HG03521 (cell line): ENCODE measurements at regions not wholly inside any gene's neighbourhood (a gene's known extent, or its start where the extent isn't known, plus 50 kb on each side); places are given as distances from the start of the nearest gene placed in this dataset.
"Not testable (repeated sequence)": the region's sequence is repeated elsewhere in the genome, so short reads cannot be mapped to it uniquely, and the experiment has no call there.

Experiments
- ATAC-seq: cut with Tn5 transposase; IDR thresholded peaks from one replicate; pipeline ENCODE4 v1.9.1; 2021; ENCODE audit warnings: mild to moderate bottlenecking, moderate library complexity; ENCODE audit not compliant: unreplicated experiment

DNA sequence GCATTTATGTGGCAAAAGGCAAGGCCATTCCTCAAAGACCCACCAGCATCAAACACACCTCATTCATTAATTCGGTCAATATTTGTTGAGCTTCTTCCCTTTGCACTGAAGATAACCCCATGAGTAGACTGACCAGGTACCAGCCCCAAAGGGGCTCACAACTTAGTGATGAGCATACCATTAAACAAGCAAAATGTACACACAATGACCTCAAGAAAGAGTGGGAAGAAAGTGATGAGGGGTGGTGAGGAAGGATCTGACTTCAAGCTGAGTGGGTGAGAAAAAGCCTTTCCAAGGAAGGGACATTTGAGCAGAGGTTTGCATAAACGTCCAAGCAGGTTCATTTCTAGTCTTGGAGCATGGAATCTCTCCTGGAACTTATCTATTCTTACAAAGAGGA, 562.5 kb downstream of the TOX3 start:
- no peak for ATAC-seq

DNA sequence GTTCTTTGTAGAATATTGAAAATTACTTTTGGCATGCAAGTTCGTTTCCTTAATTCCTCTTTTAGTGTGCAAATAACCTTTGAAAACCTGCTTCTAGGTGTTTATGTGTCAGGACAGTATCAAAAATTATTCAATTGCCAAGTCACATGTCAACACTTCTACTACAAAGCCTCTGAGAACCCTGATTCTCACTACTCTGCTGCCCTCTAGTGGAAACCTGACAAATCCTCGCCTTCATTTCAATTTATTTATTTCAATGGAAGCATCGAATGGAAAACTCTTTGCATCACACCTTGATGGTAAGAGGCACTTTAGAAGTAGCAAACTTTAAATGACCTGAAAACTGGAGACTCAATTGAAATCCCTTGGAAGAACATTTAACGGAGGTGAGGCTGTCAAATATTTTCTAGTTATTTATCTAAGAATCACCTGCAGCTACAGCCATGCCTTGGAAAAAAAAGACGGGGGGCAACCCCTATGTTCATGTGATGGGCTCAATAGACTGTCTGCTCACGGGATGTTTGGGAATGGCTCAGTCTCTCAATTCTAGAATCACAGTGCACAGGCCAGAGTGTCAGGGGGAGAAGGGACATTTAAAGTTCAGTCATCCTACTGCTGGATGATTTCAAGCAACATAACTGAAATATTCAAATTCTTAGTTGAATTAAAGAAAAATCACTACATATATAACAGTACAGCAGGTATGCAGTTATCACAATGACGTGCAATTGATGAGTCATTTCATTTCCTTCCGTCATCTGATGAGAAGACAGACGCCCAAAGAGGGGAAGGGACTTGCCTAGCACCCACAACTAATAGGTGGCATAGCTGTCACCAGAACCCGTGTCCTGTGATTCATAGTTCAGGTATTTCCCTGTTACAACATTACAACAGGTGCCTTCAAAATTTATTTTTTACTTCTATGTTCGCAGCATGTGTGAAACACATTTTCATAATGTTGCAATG, 563.9 kb downstream of the TOX3 start:
- ATAC-seq = no peak

DNA sequence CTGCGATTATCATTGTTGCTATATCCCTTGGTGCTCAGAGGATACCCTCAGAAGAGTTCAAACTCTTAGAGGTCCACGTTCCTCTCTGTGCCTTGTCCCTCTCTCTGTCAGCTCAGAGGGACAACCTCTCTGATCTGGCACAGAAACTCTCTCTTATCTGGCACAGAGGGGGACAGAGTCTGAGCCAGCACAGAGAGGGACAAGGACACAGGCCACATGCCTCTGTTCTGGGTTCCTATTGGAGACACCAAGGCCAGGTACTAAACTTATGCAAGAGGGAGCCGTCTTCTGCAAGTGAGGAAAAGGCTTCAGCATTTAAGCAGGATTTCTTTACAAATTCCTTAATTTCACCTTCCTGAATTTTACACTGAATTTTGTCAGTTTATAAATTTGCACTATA, 565.2 kb downstream of the TOX3 start:
- no peak for ATAC-seq

DNA sequence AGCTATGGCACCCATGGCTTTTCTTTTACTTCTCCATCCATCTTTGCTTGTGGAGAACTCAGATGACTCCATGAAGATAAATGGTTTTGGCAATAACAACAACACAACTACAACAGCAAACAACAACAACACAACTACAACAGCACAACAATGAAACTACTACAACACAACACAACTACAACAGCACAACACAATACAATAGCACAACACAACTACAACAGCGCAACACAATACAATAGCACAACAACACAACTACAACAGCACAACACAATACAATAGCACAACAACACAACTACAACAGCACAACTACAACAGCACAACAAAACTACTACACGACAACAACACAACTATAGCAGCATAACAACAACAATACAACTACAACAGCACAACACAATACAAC, 569.4 kb downstream of the TOX3 start:
- not testable (repeated sequence) for ATAC-seq

DNA sequence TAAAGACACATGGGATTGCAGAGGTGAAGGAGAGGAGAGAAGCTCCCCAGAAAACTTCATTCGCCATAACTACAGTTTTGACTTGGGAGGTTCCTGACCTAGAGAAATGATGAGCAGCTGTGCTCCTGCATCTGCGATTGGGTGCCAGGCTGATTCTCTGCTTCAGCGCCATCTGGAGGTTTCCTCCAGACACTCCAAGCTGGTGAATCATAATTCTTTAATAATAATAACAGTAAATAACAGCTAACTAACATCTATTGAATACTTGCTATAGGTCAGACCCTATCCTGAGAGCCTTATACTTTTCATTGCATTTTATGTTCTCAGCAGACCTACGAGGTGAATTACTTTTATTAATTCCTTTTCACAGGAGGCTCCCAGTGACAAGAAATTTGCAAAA, 575.8 kb downstream of the TOX3 start:
- ATAC-seq = no peak

DNA sequence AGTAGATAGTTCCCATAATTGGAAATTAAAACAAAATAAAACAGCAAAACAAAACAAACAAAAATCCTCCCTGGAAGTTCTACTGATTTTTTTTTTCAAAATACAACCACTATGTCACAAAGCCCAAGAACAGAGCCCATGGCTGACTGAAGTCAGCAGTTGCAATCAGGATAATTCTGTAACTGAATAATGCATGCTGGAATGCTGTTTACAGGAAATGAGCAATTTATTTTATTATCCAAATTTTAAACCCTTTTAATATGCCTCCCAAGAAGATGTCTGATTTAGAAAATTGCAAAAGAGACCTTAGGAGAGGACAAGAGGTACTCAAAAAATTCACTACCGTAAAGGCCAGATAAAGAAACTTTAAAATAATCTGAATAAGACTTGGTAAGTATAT, 578.2 kb downstream of the TOX3 start:
- ATAC-seq = no peak

DNA sequence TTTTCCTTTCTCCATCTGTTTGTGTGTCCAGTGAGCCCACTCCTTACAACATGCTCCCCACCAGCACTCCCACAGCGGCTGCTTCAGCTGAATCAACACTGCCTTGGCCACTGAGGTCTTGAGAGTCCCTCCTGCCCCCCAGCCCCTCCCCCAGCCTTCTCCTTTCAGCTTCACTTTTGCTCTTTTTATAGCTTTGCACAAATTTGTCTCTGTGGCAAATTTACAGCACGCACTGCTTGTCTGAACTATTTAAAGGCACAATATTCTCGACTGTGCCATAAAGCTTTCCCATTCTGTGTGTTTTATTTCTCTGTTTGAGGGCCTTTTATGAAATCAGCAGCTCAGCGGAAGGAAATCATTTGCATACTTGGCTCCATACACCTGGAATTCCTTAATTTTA, 579.3 kb downstream of the TOX3 start:
- ATAC-seq = no peak

DNA sequence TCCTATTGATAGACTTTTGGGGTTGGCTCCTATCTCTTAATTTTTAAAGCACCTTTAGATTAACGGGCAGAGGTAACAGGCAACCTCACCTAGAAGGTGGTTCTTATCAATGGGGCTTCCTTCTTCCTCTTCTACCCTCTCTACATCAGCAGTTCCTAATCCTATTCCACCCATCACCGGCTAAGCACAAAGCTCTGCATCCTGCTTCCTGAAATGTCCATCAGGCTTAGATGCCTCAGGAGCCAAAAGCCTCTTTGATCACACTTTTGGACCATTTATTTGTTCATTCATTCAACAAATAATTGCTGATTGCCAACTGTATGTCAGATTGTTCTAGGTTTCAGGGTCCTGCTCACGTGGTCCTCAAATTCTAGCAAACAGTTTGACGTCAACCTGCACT, 586.0 kb downstream of the TOX3 start:
- no peak for ATAC-seq

DNA sequence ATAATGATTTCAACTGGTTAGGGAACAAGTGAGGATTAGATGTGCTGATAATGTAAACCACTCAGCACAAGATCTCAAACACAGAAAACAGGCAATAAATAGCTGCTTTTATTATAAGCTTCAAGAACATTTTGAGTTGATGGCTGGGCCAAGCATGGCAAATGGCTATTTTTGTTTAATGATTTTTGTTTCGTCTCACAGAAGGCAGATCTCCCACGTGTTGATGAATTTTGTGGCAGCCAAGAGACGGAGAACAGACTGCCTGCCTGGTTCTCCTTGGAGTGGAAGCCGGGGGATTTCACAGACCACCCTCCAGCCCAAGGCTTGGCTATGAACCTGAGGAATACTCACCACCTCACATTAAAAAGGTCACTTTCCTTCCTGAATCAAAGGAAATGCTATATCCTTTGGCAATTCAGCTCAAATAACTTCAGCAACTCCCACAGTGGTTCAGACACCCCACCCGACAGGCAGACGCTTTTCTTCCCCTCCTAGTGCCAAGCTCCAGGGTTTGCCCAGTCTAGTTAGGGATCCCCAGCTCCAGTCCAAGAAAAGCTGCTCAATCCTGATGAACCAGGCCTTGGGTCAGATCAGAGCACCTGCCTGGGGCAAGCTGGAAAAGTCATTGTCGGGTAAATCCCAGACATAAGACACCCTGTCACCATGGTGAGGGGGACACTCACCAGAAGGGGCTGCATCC, 593.5 kb downstream of the TOX3 start:
- ATAC-seq = no peak

DNA sequence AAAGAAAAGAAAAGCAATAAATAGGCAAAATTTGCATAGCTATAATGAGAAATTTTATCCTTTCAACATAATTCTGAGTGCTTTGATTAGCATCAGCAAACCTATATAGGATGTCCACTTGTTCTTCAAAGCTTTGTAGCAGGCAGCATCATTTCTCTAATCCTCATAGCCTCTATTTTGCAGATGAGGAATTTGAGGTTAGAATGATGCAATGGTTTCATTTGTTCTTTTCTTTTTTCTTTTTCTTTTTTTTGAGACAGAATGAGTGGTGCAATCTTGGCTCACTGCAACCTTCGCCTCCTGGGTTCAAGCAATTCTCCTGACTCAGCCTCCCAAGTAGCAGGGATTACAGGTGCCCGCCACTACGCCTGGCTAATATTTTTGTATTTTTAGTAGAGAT, 594.4 kb downstream of the TOX3 start:
- no peak for ATAC-seq

DNA sequence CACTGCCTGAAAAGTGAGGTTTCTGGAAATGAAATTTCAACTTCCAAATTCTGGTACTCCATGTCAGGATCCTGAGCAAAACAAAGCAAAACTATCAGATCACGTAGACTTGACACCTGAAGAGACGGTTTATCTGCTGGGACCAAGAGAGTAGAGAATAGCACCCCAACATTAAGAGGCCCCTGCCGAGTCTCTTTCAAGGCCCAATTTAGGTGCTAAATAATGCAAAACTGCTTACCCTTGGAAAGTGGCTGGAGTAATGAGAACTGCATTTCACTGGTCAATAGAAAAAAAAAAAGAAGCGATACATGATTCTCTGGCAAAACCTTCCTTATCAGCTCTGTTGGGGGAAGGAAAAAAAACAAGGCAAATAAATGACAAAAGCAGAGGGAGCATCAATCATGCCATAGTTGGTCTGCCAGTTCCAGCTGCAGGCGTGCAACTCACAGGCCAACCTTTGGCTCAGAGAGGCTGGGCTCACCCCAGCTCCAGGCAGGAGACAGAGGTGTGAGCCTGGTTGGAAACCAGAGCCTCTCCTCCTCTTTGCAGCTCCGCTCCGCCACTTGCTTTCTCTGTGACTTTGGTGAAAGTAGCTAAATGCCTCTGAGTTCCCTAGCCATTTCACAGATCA, 595.2 kb downstream of the TOX3 start:
- no peak for ATAC-seq

DNA sequence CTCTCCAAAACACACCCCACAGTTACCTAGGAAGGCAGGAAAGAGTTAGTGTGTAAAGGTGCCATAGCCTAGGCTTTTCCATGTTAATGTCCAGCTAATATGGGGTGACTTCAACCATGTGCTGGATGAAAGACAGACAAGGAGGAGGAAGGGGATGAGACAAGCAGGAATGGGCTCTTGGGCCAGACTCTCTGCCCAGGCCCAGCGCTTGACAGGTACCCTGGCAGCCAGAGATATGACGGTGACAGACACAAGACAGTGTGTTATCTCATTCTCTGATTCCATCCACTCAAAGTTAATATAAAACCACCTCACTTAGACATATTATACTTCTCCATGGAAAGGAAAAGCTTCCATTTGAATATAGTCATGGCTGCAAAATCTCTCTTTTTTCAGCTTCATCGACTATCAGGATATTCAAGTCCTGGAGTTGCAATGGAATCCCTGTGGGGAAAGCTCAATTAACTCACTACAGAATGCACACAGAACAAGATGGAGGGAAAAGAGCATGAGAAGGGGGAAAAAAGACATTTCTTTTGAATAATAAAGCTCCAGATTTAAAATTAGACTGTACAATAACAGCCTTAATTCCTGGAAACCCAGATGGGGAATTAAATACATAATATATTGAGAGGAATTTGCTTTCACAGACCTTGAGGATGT, 596.7 kb downstream of the TOX3 start:
- no peak for ATAC-seq

DNA sequence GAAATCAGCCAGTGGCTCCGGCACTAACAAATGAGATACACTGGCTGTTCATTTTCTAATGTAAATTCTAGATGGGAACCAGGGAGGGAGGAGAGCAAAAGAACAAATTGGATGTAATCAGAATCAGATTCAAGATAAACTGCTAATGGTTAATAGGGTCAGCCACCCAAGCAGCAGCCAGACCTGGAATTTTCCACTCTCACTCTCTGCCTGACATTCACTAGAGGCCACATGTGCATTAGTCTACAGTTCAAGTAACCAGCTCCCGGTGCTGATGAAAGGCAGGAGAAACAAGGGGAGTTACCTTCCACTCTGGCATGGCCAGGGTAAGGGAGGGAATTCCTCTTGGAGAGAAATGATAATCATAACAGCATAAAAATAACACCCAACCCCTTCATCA, 597.7 kb downstream of the TOX3 start:
- ATAC-seq = no peak

DNA sequence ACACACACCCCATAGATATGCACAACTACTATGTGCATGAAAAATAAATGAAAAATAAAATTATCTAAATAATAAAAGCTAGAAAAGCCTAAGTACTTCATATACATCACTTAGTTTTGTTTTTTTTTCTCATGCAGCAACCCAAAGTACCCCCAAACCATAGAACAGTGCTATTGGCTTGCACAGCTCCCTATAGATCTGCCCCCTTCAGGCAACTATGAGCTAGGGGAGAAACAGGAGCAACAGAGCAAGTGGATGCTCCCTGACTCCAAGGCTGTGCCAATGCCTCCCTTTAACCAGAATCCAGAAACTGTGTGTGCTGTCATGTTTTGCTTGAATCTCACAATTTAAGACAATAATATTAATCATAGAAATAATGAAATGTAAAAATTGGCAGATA, 605.5 kb downstream of the TOX3 start:
- ATAC-seq = no peak

DNA sequence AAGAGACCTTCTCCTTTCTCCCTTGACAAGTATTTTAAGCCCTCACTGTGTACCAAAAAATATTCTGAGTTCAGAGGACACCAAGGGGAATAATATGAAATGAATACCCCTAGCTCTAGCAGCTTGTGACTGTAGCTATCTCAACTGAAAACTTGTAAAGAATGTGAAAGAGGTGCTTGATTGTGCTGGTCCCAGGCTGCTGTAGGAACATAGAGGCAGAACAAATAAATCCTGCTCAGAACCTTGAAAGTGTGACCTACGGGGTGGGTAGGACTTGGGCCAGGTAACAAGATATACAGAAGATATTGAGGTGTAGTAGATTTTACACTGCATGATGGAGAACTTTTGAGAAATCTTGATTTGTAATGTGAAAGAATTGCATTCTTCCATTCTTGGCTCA, 606.8 kb downstream of the TOX3 start:
- no peak for ATAC-seq

DNA sequence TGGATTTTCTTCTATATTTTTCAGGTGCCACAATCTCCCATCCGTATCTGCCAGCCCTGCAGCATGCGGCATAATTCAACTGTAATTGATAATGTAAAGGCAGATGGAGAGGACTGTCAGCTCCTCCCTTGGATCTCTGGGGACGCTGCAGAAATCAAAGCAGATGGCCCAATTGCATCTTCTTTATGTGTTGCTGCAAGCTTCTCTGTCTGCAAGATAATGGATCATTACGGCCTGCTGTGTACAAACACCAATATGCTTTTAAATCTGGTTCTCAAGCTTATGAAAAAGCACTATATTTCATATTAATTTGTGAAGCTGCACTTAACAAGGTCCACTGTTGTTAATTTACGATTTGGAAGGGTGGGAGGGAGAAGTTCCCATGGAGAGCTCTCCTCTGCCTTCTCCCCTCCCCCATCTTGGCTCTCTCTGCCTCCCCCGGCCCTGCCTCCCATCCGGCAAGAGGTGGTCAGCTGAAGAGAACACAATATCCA, 607.5 kb downstream of the TOX3 start:
- no peak for ATAC-seq

DNA sequence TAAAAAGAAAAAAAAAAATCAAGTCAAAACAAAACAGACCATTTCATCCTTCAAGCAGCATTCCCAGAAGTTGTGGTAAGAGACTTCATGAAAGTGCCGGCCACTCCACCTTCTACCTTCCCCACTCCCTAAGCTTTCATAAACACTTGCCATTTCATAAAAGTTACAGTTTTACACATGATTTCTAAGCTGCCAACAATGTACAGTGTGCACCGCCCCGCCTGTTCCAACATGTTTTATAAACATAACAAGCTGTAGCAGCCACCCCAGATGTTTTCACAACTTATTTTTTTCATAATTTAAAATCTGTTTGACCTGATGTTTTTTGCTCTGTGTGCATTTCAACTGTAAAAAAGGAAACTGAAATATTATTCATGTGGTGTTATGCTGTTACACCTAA, 608.1 kb downstream of the TOX3 start:
- ATAC-seq = no peak

DNA sequence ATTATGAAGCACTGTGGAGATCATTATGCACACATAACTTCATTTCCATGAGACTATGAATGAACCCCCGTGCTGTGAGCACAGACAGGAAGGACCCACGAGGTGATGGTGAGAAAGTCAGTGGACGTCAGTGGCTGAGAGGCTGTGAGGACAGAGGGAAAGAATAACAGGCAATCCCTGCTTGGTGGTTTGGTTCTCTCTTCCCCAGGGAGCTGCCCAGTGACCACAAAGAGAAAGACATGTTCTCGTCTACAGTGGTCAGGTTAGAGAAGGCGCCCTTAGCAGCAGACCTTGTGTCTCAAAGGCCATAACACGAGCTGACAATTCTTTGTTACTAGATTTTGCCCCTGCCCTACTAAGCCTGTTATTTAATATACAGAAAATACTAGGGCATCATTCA, 609.2 kb downstream of the TOX3 start:
- no peak for ATAC-seq

DNA sequence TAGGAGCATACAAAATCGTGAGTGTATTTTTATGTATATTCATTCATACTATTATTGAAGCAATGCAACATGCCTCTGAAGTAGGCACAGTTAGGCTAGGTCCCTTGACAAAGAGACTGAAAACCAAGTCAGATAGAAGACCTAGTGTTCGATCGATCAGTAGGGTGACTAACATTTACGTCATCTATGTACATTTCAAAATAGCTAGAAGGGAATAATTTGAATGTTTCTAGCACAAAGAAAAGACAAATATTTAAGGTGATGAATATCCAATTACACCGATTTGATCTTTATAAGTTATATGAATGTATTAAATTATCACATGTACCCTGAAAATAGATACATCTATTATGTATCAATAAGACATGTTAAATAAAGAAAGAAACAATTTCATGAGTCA, 610.1 kb downstream of the TOX3 start:
- no peak for ATAC-seq

DNA sequence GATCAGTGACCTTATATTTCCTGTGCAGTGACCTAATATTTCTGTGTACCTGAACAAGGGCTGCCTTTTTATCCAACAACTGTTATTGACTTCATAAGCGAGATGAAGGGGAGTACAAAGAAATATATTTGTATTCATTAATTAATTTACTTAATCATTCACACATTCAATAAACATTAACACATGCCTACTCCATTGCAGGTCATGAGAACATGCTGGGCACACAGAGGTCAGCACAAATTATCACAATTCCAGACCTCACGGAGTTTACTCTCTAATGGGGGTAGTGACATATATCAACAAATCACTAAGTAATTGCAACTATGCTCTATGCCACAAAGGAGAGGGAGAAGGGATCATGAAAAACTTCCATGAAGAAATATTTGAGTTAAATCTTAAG, 614.6 kb downstream of the TOX3 start:
- no peak for ATAC-seq

DNA sequence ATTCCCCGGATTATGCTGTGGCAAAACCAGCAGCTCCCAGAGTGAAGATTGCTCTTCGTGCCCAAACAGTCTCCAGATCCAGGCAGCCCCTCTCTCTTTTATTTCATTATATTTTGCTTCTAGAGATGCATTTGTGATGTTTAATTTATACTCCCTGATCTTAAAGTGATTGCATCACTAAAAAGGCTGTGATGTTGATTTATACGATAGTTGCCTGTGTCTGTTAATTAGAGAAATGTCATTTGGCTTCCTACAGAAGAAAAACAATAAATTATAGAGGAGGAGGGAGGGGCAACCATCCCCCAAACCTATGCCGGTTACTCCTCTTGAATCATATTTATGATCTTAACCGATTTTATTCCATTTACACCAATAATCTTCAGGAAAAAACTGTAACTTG, 615.3 kb downstream of the TOX3 start:
- ATAC-seq = no peak
